SK-N-SH (cell line): ENCODE measurements at regions not wholly inside any gene's neighbourhood (a gene's known extent, or its start where the extent isn't known, plus 50 kb on each side); places are given as distances from the start of the nearest gene placed in this dataset.

ENCODE experiments used
- CTCF ChIA-PET: fragments of 300-600, 350-600 bp; formaldehyde crosslinking; extraction: SDS; loops from one replicate; lab custom pipeline; 2021; lab: Yijun Ruan, JAX
- POLR2A ChIA-PET: fragments of 350-600 bp; sonication (Branson Sonifier 250); formaldehyde crosslinking; extraction: SDS; loops from one replicate; lab custom pipeline; 2020; ENCODE audit warnings: antibody characterized with exemption, inconsistent platforms; lab: Yijun Ruan, JAX
- DNase-seq: peaks from one replicate; pipeline ENCODE4 v3.0.0; 2012
- H2AFZ ChIP-seq: fragments of 200-600 bp; sonication (generic); 2 replicates; pipeline ENCODE4 v1.8.1; 2016; ENCODE audit warnings: antibody characterized with exemption, mild to moderate bottlenecking, low read depth
- H3F3A ChIP-seq: fragments of 200-600 bp; sonication (generic); replicated peaks from 2 replicates; pipeline ENCODE3; 2016; ENCODE audit warnings: antibody characterized with exemption, mild to moderate bottlenecking; ENCODE audit not compliant: insufficient read depth
- H3K27ac ChIP-seq, 2 experiments: fragments of 200-500 bp in 1 of 2; fragments of 200-600 bp in 1 of 2; sonication (Bioruptor generic) in 1 of 2; sonication (generic), shearing (Covaris generic) in 1 of 2; 2 replicates each; pipeline versions ENCODE4 v1.5.1 to v1.6.1; 2014 to 2016; ENCODE audit warnings: low read depth in 2 of 2, inconsistent platforms in 1 of 2, low read length in 1 of 2, mild to moderate bottlenecking in 1 of 2, mixed read lengths in 1 of 2
- H3K27me3 ChIP-seq: fragments of 200-600 bp; sonication (generic), shearing (Covaris generic); 2 replicates; pipeline ENCODE4 v1.6.1; 2016; ENCODE audit warnings: mixed run types; ENCODE audit not compliant: insufficient read depth
- H3K36me3 ChIP-seq, 2 experiments: fragments of 200-500 bp in 1 of 2; fragments of 200-600 bp in 1 of 2; sonication (Bioruptor generic) in 1 of 2; sonication (generic) in 1 of 2; replicated peaks in 1 of 2; 2 replicates each; pipeline versions ENCODE3 to v1.5.1; 2014 to 2016; ENCODE audit warnings: low read length in 1 of 2, mild to moderate bottlenecking in 1 of 2; ENCODE audit not compliant: insufficient read depth in 2 of 2, control insufficient read depth in 1 of 2
- H3K4me1 ChIP-seq, 2 experiments: fragments of 200-500 bp in 1 of 2; fragments of 200-600 bp in 1 of 2; sonication (Bioruptor generic) in 1 of 2; sonication (generic), shearing (Covaris generic) in 1 of 2; 2 replicates each; pipeline versions ENCODE4 v1.5.1 to v1.6.1; 2014 to 2016; ENCODE audit warnings: low read depth in 1 of 2, low read length in 1 of 2, mixed run types in 1 of 2; ENCODE audit not compliant: insufficient read depth in 2 of 2, control insufficient read depth in 1 of 2
- H3K4me2 ChIP-seq: fragments of 200-600 bp; sonication (generic), shearing (Covaris generic); 2 replicates; pipeline ENCODE4 v1.6.1; 2017; ENCODE audit warnings: mixed run types
- H3K4me3 ChIP-seq, 2 experiments: fragments of 200-500 bp in 1 of 2; fragments of 200-600 bp in 1 of 2; sonication (Bioruptor generic) in 1 of 2; sonication (generic), shearing (Covaris generic) in 1 of 2; 2 replicates each; pipeline versions ENCODE4 v1.5.1 to v1.8.1; 2014 to 2016; ENCODE audit warnings: low read depth in 2 of 2, inconsistent platforms in 1 of 2, low read length in 1 of 2, mild to moderate bottlenecking in 1 of 2, mixed read lengths in 1 of 2, moderate library complexity in 1 of 2
- H3K79me2 ChIP-seq: fragments of 200-600 bp; sonication (generic); 2 replicates; pipeline ENCODE4 v1.8.1; 2017; ENCODE audit warnings: mild to moderate bottlenecking; ENCODE audit not compliant: insufficient read depth
- H3K9ac ChIP-seq: fragments of 200-600 bp; sonication (generic); 2 replicates; pipeline ENCODE4 v1.6.1; 2017; ENCODE audit warnings: mixed run types
- H3K9me2 ChIP-seq: fragments of 200-600 bp; sonication (generic); 2 replicates; pipeline ENCODE4 v1.6.1; 2017; ENCODE audit warnings: mixed run types
- H3K9me3 ChIP-seq: fragments of 200-600 bp; sonication (generic); 2 replicates; pipeline ENCODE4 v1.6.1; 2017; ENCODE audit warnings: mixed run types, mild to moderate bottlenecking, moderate library complexity
- H4K20me1 ChIP-seq: fragments of 200-600 bp; sonication (generic); 2 replicates; pipeline ENCODE4 v1.6.1; 2017; ENCODE audit warnings: mild to moderate bottlenecking, mixed run types; ENCODE audit not compliant: insufficient read depth
- CHD2 ChIP-seq: fragments of 150-350 bp; IDR thresholded peaks from 2 replicates; pipeline ENCODE4 v1.6.1; 2018; ENCODE audit warnings: low read length; ENCODE audit not compliant: partially characterized antibody
- EP300 ChIP-seq, 2 experiments: IDR thresholded peaks; 2 replicates each; pipeline versions ENCODE4 v1.4.0 to v1.6.1; 2012; ENCODE audit warnings: borderline replicate concordance in 1 of 2, low read depth in 1 of 2, low read length in 1 of 2
- FOSL2 ChIP-seq: IDR thresholded peaks from 2 replicates; pipeline ENCODE4 v1.4.0; 2012; ENCODE audit warnings: low read depth, mild to moderate bottlenecking, moderate library complexity, borderline replicate concordance
- FOXM1 ChIP-seq: IDR thresholded peaks from 2 replicates; pipeline ENCODE4 v1.4.0; 2012; ENCODE audit warnings: low read depth, mild to moderate bottlenecking
- GATA2 ChIP-seq: sonication (generic); formaldehyde crosslinking; IDR thresholded peaks from 2 replicates; pipeline ENCODE4 v1.5.0; 2020; ENCODE audit warnings: mild to moderate bottlenecking, missing genetic modification reagents
- JUND ChIP-seq: IDR thresholded peaks from 2 replicates; pipeline ENCODE4 v1.4.0; 2012
- MEF2A ChIP-seq: IDR thresholded peaks from 2 replicates; pipeline ENCODE4 v1.4.0; 2012; ENCODE audit warnings: low read depth, borderline replicate concordance
- MXI1 ChIP-seq: IDR thresholded peaks from 2 replicates; pipeline ENCODE4 v1.6.1; 2012; ENCODE audit warnings: mild to moderate bottlenecking, low read depth, low read length, improper control_type of control experiment
- NFIC ChIP-seq: IDR thresholded peaks from 2 replicates; pipeline ENCODE4 v1.4.0; 2012; ENCODE audit warnings: borderline replicate concordance
- RAD21 ChIP-seq: IDR thresholded peaks from 2 replicates; pipeline ENCODE4 v1.6.1; 2012; ENCODE audit warnings: mild to moderate bottlenecking, low read length
- RXRA ChIP-seq: IDR thresholded peaks from 2 replicates; pipeline ENCODE4 v1.4.0; 2012; ENCODE audit warnings: low read depth, mild to moderate bottlenecking, borderline replicate concordance
- SMC3 ChIP-seq: IDR thresholded peaks from 2 replicates; pipeline ENCODE4 v1.6.1; 2012; ENCODE audit warnings: low read depth, low read length, improper control_type of control experiment
- TEAD4 ChIP-seq: IDR thresholded peaks from 2 replicates; pipeline ENCODE4 v1.4.0; 2012; ENCODE audit warnings: mild to moderate bottlenecking, borderline replicate concordance; ENCODE audit not compliant: insufficient read depth
- WGBS: methylation state at CpG from one replicate; pipeline ENCODE4 v1.1.6; 2017; ENCODE audit warnings: low lambda C conversion rate; 5-methylcytosine and 5-hydroxymethylcytosine counted together
- TF ChIP-seq, protein P1 (sequence below): IDR thresholded peaks from 2 replicates; pipeline ENCODE4 v1.4.0; 2012; ENCODE audit warnings: low read depth, borderline replicate concordance
- TF ChIP-seq, protein P2 (sequence below): IDR thresholded peaks from 2 replicates; pipeline ENCODE4 v1.4.0; 2012; ENCODE audit warnings: low read depth, borderline replicate concordance
- TF ChIP-seq, protein P3 (sequence below): fragments of 150-350 bp; IDR thresholded peaks from 2 replicates; pipeline ENCODE4 v1.6.1; 2017; ENCODE audit warnings: antibody characterized with exemption, low read length, low read depth, borderline replicate concordance
- TF ChIP-seq, protein P4 (sequence below): fragments of 200-600 bp; sonication (generic); IDR thresholded peaks from 2 replicates; pipeline ENCODE4 v1.6.1; 2017; ENCODE audit warnings: antibody characterized with exemption, mild to moderate bottlenecking, moderate library complexity

DNA sequence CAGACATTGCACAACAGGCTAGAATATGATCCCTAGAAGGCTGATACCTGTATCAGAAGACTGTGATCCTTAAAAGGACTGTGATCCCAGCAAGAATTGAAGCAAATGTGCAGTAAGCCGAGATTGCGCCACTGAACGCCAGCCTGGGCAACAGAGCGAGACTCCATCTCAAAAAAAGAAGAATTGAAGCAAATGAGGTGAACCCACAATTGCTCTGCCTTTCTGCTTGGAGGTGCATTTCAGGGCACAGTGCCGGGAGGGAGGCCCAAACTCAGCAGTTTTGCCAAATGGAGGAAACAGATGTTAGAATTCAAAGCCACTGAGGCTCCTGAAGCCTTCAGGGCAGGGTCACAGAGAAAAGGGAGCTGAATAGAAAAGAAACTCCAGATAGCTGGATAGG lies 61.1 kb upstream of the COCH start (continued):
- TF ChIP-seq, protein P1, sequence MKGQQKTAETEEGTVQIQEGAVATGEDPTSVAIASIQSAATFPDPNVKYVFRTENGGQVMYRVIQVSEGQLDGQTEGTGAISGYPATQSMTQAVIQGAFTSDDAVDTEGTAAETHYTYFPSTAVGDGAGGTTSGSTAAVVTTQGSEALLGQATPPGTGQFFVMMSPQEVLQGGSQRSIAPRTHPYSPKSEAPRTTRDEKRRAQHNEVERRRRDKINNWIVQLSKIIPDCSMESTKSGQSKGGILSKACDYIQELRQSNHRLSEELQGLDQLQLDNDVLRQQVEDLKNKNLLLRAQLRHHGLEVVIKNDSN = no peak
- TF ChIP-seq, protein P2, sequence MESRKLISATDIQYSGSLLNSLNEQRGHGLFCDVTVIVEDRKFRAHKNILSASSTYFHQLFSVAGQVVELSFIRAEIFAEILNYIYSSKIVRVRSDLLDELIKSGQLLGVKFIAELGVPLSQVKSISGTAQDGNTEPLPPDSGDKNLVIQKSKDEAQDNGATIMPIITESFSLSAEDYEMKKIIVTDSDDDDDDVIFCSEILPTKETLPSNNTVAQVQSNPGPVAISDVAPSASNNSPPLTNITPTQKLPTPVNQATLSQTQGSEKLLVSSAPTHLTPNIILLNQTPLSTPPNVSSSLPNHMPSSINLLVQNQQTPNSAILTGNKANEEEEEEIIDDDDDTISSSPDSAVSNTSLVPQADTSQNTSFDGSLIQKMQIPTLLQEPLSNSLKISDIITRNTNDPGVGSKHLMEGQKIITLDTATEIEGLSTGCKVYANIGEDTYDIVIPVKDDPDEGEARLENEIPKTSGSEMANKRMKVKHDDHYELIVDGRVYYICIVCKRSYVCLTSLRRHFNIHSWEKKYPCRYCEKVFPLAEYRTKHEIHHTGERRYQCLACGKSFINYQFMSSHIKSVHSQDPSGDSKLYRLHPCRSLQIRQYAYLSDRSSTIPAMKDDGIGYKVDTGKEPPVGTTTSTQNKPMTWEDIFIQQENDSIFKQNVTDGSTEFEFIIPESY = no peak
- no peak for TF ChIP-seq TEAD4
- TF ChIP-seq FOSL2 = no peak

DNA sequence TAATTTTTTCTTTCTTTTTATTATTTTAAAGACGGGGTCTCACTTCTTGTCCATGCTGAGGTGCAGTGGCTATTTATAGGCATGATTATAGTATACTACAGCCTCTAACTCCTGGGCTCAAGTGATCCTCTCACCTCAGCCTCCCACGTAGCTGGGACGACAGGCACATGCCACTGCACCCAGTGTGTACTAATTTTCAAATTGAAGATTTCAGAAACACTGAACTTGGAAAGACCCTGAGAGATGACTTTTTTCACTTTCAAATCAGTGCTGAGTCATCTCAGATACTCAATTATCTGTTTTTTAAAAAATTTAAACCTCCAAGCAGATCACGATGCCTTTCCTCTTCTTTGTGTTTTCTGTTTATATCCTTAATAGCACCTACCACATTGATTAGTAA lies 53.7 kb upstream of the COCH start:
- Histone ChIP-seq H3F3A (no peaks in the 10 kb centered on the region), H3K27me3 (no peaks in the 10 kb centered on the region), H3K79me2 (no peaks in the 10 kb centered on the region), H3K4me2 (no peak overlapping the region), H4K20me1 (no peaks in the 10 kb centered on the region), H3K9me3 (peaks cover 3% of the 10 kb centered on the region; the same call in 1 of the 2 replicates), H3K4me3 (no peak overlapping the region), H2AFZ (no peak overlapping the region), H3K27ac (no peak overlapping the region), H3K36me3 (no peaks in the 10 kb centered on the region), H3K9ac (no peak overlapping the region), H3K9me2 (no peaks in the 10 kb centered on the region), H3K4me1 (no peaks in the 10 kb centered on the region)
- WGBS = 64% methylated on average over 4 of the region's 4 CpGs
- CTCF ChIA-PET = no interaction called here
- no peak for TF ChIP-seq EP300 (IDR thresholded peaks at IDR 0.05; ENCODE audit: borderline replicate concordance in 1 of 2, low read depth in 1 of 2, low read length in 1 of 2)
- TF ChIP-seq GATA2 (CRISPR knock-in tag) = no peak
- TF ChIP-seq, protein P3, sequence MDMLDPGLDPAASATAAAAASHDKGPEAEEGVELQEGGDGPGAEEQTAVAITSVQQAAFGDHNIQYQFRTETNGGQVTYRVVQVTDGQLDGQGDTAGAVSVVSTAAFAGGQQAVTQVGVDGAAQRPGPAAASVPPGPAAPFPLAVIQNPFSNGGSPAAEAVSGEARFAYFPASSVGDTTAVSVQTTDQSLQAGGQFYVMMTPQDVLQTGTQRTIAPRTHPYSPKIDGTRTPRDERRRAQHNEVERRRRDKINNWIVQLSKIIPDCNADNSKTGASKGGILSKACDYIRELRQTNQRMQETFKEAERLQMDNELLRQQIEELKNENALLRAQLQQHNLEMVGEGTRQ = no peak
- TF ChIP-seq RAD21 = no peak
- no peak for TF ChIP-seq FOSL2
- TF ChIP-seq NFIC = no peak
- TF ChIP-seq, protein P4, sequence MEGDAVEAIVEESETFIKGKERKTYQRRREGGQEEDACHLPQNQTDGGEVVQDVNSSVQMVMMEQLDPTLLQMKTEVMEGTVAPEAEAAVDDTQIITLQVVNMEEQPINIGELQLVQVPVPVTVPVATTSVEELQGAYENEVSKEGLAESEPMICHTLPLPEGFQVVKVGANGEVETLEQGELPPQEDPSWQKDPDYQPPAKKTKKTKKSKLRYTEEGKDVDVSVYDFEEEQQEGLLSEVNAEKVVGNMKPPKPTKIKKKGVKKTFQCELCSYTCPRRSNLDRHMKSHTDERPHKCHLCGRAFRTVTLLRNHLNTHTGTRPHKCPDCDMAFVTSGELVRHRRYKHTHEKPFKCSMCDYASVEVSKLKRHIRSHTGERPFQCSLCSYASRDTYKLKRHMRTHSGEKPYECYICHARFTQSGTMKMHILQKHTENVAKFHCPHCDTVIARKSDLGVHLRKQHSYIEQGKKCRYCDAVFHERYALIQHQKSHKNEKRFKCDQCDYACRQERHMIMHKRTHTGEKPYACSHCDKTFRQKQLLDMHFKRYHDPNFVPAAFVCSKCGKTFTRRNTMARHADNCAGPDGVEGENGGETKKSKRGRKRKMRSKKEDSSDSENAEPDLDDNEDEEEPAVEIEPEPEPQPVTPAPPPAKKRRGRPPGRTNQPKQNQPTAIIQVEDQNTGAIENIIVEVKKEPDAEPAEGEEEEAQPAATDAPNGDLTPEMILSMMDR = no peak
- no peak for TF ChIP-seq CHD2
- TF ChIP-seq, protein P2 = no peak
- no peak for TF ChIP-seq SMC3
- TF ChIP-seq FOXM1 = no peak
- no peak for TF ChIP-seq JUND
- TF ChIP-seq MEF2A = no peak
- no peak for TF ChIP-seq MXI1
- TF ChIP-seq RXRA = no peak
- DNase-seq = no peak
- POLR2A ChIA-PET = no interaction called here
